Spleen (tissue), 11 donors: ENCODE measurements at regions not wholly inside any gene's neighbourhood (a gene's known extent, or its start where the extent isn't known, plus 50 kb on each side); places are given as distances from the start of the nearest gene placed in this dataset.
"Not testable (repeated sequence)": the region's sequence is repeated elsewhere in the genome, so short reads cannot be mapped to it uniquely, and the experiment has no call there.

Experiments
- DNase-seq: peaks from one replicate; pipeline ENCODE4 v3.0.0-alpha.2; 2020
- H3K27ac ChIP-seq, 8 donors: fragments of 200-600 bp; sonication (generic) in 7 of 8; 1 replicate in 4 of 8; 2 replicates in 4 of 8; pipeline versions ENCODE4 v1.5.0 to v1.8.0; 2016 to 2021; ENCODE audit warnings: inconsistent platforms in 4 of 8, mild to moderate bottlenecking in 4 of 8, moderate library complexity in 1 of 8
- H3K27me3 ChIP-seq, 7 donors: fragments of 200-600 bp; sonication (generic) in 6 of 7; replicated peaks in 1 of 7; 1 replicate in 4 of 7; 2 replicates in 3 of 7; pipeline versions ENCODE4 v1.5.0 to v1.8.0; 2016 to 2021; ENCODE audit warnings: inconsistent platforms in 3 of 7, mild to moderate bottlenecking in 1 of 7
- H3K36me3 ChIP-seq, 6 donors: fragments of 200-600 bp; sonication (generic) in 5 of 6; 1 replicate in 4 of 6; 2 replicates in 2 of 6; pipeline versions ENCODE4 v1.5.0 to v1.8.0; 2016 to 2021; ENCODE audit warnings: inconsistent platforms in 2 of 6
- H3K4me1 ChIP-seq, 6 donors: fragments of 200-600 bp; sonication (generic) in 5 of 6; 1 replicate in 3 of 6; 2 replicates in 3 of 6; pipeline versions ENCODE4 v1.5.0 to v1.8.0; 2016 to 2021; ENCODE audit warnings: inconsistent platforms in 3 of 6
- H3K4me3 ChIP-seq, 8 donors: fragments of 200-600 bp; sonication (generic) in 7 of 8; 1 replicate in 4 of 8; 2 replicates in 4 of 8; pipeline versions ENCODE4 v1.5.0 to v1.8.0; 2016 to 2021; ENCODE audit warnings: inconsistent platforms in 4 of 8, mild to moderate bottlenecking in 4 of 8, moderate library complexity in 2 of 8
- H3K9me3 ChIP-seq, 8 donors: fragments of 200-600 bp; sonication (generic) in 7 of 8; 1 replicate in 4 of 8; 2 replicates in 4 of 8; pipeline versions ENCODE4 v1.5.0 to v1.8.0; 2016 to 2021; ENCODE audit warnings: inconsistent platforms in 4 of 8
- POLR2A ChIP-seq, 3 donors: fragments of 450-650 bp; IDR thresholded peaks; one replicate each; pipeline ENCODE4 v1.5.1; 2017; ENCODE audit warnings: antibody characterized with exemption in 3 of 3, mild to moderate bottlenecking in 1 of 3
- POLR2AphosphoS5 ChIP-seq, 3 donors: sonication (generic); formaldehyde crosslinking; IDR thresholded peaks; one replicate each; pipeline ENCODE4 v1.5.1; 2017; ENCODE audit warnings: antibody characterized with exemption in 3 of 3
- WGBS, 5 donors: extraction: QIAGEN DNeasy Blood & Tissue Kit in 3 of 5; methylation state at CpG; one replicate each; pipeline versions ENCODE4 v1.1.5 to v1.1.7; 2013 to 2018; 5-methylcytosine and 5-hydroxymethylcytosine counted together
- intact Hi-C: fragments of 100-400 bp; cut with DNase I; formaldehyde crosslinking; loops from one replicate; pipeline ENCODE4 v1.15.0; 2023; ENCODE audit warnings: low total_unique reads
- TF ChIP-seq, protein P1 (sequence below), 11 experiments: fragments of 200-600 bp in 7 of 11; fragments of 450-650 bp in 4 of 11; sonication (generic) in 4 of 11; IDR thresholded peaks in 8 of 11; conservative IDR thresholded peaks in 3 of 11; 1 replicate in 7 of 11; 2 replicates in 4 of 11; pipeline versions ENCODE4 v1.4.0 to v1.8.0; 2016 to 2021; ENCODE audit warnings: antibody characterized with exemption in 11 of 11, inconsistent platforms in 4 of 11, mild to moderate bottlenecking in 1 of 11
- donor health status: healthy with polysubstance abuse.
- donor health status: DM: no; HTN: no; CAD: no; lungs with moderate emphysema.
- donor health status: DM: no; HTN: no; CAD: no.
- donor health status: Bipolar disorder and iron deficiency.
- donor health status: healthy.
- donor health status: DM: no; HTN: no; CAD: no.
- donor health status: DM: yes; HTN: yes; CAD: no.

DNA sequence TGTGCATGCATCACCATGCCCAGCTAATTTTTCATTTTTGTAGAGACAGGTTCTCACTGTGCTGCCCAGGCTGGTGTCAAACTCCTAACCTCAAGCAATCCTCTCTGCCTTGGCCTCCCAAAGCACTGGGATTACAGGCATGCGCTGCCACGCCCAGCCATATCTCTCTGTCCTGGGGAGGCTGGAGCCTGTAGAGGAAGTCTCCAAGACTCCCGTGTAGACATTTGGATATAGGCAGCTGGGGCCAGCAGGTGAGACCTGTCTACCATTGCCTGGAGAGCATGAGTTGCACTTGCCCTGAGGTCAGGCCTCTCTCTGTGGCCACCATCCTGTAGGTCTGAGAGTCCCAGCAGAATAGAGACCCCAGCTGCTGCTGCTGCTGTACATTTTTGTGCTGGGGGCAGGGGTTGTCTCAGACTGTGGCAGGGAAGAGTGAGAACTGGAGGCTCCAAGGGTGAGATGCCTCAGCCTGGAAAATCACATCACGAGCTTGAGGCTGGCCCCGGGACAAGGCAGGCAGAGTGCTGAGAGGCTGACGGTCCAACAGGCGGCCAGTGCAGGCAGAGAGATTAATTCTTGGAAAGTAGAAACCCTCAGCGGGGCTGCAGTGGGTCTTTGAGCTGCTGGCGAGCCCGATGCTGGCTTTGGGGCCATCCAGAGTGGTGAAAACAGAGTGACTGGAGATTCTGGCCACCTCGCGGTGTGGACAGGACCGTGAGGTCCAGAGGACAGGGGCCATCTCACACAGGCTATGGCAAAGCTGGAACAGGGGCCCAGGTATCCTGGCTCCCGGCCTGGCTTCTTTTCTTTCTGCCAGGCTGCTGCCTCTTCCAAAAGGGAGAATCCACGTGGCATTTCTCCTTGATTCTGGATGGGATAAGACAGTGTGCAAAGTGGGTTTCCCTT lies 60.9 kb downstream of the TMEM270 start:
- Histone ChIP-seq H3K4me1 (peaks cover 0 to 15% (median 0%) of the 10 kb centered on the region in 6 donors), H3K4me3 (no peak overlapping the region), H3K9me3 (peaks cover 0 to 6% (median 0%) of the 10 kb centered on the region in 8 donors), H3K36me3 (no peaks in the 10 kb centered on the region), H3K27ac (no peak overlapping the region), H3K27me3 (no peaks in the 10 kb centered on the region)
- TF ChIP-seq POLR2A (IDR thresholded peaks at IDR 0.05) (no peak), POLR2AphosphoS5 (IDR thresholded peaks at IDR 0.05) (no peak)
- TF ChIP-seq, protein P1, sequence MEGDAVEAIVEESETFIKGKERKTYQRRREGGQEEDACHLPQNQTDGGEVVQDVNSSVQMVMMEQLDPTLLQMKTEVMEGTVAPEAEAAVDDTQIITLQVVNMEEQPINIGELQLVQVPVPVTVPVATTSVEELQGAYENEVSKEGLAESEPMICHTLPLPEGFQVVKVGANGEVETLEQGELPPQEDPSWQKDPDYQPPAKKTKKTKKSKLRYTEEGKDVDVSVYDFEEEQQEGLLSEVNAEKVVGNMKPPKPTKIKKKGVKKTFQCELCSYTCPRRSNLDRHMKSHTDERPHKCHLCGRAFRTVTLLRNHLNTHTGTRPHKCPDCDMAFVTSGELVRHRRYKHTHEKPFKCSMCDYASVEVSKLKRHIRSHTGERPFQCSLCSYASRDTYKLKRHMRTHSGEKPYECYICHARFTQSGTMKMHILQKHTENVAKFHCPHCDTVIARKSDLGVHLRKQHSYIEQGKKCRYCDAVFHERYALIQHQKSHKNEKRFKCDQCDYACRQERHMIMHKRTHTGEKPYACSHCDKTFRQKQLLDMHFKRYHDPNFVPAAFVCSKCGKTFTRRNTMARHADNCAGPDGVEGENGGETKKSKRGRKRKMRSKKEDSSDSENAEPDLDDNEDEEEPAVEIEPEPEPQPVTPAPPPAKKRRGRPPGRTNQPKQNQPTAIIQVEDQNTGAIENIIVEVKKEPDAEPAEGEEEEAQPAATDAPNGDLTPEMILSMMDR (IDR thresholded peaks at IDR 0.05 in 8 of 11, conservative IDR thresholded peaks at IDR 0.05 in 3 of 11), result no peak
- 76 to 87% (median 85%) methylated on average over 15 of the region's 15 CpGs for WGBS, 5 donors
- peak; percentile 42 for DNase-seq
- intact Hi-C loops, result no loop called here

DNA sequence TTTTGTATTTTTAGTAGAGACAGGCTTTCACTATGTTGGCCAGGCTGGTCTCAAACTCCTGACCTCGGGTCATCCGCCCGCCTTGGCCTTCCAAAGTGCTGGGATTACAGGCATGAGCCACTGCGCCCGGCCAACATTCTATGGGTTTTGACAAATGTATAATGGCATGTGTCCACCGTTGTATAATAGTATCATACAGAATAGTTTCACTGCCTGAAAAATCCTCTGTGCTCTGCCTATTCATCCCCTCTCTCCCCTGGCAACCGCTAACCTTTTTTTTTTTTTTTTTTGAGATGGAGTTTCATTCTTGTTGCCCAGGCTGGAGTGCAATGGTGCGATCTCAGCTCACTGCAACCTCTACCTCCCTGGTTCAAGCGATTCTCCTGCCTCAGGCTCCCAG lies 67.7 kb downstream of the TMEM270 start:
- H3K36me3 ChIP-seq, H3K27me3 ChIP-seq, intact Hi-C loops, H3K4me3 ChIP-seq, H3K9me3 ChIP-seq, H3K27ac ChIP-seq, H3K4me1 ChIP-seq, DNase-seq: not testable (repeated sequence)
- 90 to 96% (median 92%) methylated on average over 8 to 9 of the region's 9 CpGs for WGBS, 5 donors

DNA sequence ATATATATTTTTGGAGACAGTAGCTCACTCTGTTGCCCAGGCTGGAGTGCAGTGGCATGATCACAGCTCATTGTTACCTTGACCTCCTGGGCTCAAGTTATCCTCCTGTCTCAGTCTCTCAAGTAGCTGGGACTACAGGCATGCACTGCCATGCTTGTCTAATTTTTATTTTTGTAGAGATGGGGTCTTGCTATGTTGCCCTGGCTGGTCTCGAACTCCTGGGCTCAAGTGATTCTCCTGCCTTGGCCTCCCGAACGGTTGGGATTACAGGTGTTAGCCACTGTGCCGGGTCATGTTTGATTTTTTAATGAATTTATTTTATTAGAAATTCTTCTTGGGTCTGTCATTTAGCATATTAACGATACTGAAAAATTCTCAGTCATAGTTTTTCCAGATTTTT lies 70.5 kb downstream of the TMEM270 start:
- TF ChIP-seq POLR2A (IDR thresholded peaks at IDR 0.05) (no peak), POLR2AphosphoS5 (IDR thresholded peaks at IDR 0.05) (no peak)
- TF ChIP-seq, protein P1 (IDR thresholded peaks at IDR 0.05 in 8 of 11, conservative IDR thresholded peaks at IDR 0.05 in 3 of 11), result no peak
- peaks cover 0 to 7% (median 0%) of the 10 kb centered on the region in 7 donors for H3K27me3 ChIP-seq
- H3K9me3 ChIP-seq, result peaks cover 0 to 4% (median 0%) of the 10 kb centered on the region in 8 donors
- 89 to 97% (median 91%) methylated on average over 5 of the region's 5 CpGs for WGBS, 5 donors
- no peaks in the 10 kb centered on the region for H3K4me1 ChIP-seq
- H3K36me3 ChIP-seq, result no peaks in the 10 kb centered on the region
- intact Hi-C loops, result no loop called here
- DNase-seq, result no peak
- H3K27ac ChIP-seq, result no peak overlapping the region
- H3K4me3 ChIP-seq, result no peak overlapping the region

DNA sequence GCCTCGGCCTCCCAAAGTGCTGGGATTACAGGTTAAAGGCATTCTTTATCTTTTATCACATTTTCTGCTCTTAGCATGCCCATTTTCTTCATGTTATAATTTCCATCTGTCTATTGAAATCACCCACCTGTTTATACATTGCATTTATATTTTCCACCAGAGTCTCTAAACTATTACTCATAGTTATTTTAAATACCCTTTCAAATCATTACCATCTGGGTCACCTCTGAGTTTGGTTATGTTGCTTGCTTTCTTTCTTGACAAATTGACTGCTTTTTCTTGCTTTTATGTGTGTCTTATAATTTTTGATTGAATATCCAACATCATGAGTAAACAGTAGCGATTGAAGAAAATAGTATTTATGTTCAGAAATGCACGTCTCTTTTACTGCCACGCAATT lies 71.4 kb downstream of the TMEM270 start:
- TF ChIP-seq, protein P1 (IDR thresholded peaks at IDR 0.05 in 8 of 11, conservative IDR thresholded peaks at IDR 0.05 in 3 of 11), result no peak
- Histone ChIP-seq H3K9me3 (no peaks in the 10 kb centered on the region), H3K27me3 (peaks cover 0 to 7% (median 0%) of the 10 kb centered on the region in 7 donors), H3K27ac (no peak overlapping the region), H3K36me3 (no peaks in the 10 kb centered on the region), H3K4me3 (no peak overlapping the region), H3K4me1 (no peaks in the 10 kb centered on the region)
- intact Hi-C loops, result no loop called here
- no peak for DNase-seq
- 89 to 97% (median 92%) methylated on average over 4 of the region's 4 CpGs for WGBS, 5 donors
